ENCODE measurements at regions not wholly inside any gene's neighbourhood (a gene's known extent, or its start where the extent isn't known, plus 50 kb on each side); places are given as distances from the start of the nearest gene placed in this dataset.

GRCh38 chr11:128181984-128182383 is 405.4 kb downstream of the ETS1 start:
- no peak for ATAC-seq
- H3K9ac ChIP-seq (ENCODE audit: control insufficient read depth, insufficient read depth, low read length), result no peak overlapping the region
- no peaks in the 10 kb centered on the region for H3K79me2 ChIP-seq (ENCODE audit: control insufficient read depth, insufficient read depth, low read length)
- H3K4me1 ChIP-seq (ENCODE audit: control insufficient read depth, insufficient read depth, low read length), result no peaks in the 10 kb centered on the region
- H4K20me1 ChIP-seq (ENCODE audit: control insufficient read depth, insufficient read depth), result no peaks in the 10 kb centered on the region
- no peak overlapping the region for H2AFZ ChIP-seq (ENCODE audit: control insufficient read depth, low read depth, low read length)
- no peak for FAIRE-seq
- H3K4me2 ChIP-seq (ENCODE audit: control insufficient read depth, insufficient read depth), result no peak overlapping the region
- ChIA-PET RAD21 (ENCODE audit: unreplicated experiment) (interaction anchor here (1.1 kb wide), 1 partner anchor 14 kb away, joined by 4 read pairs; no protein-coding TSS in a partner anchor), SMC1A (ENCODE audit: uncharacterized antibody, unreplicated experiment) (no interaction called here), CTCF (interaction anchor here (1.5 kb wide), 1 partner anchor 10 kb away, joined by 6 read pairs; no protein-coding TSS in a partner anchor), POLR2A (interaction anchor here (1.2 kb wide), 1 partner anchor 447 kb away, joined by 3 read pairs; no protein-coding TSS in a partner anchor)
- no peak overlapping the region for H3K27ac ChIP-seq (ENCODE audit: control insufficient read depth, insufficient read depth)
- no peak for TF ChIP-seq YY1 (IDR thresholded peaks at IDR 0.05; ENCODE audit: low read depth, low read length)
- TF ChIP-seq EGR1 (IDR thresholded peaks at IDR 0.05; ENCODE audit: borderline replicate concordance in 1 of 2, low read depth in 2 of 2, low read length in 2 of 2), result no peak
- H3K4me3 ChIP-seq, result no peak overlapping the region
- no peaks in the 10 kb centered on the region for H3K36me3 ChIP-seq (ENCODE audit: control insufficient read depth in 2 of 2, insufficient read depth in 2 of 2, low read length in 1 of 2)
- DNase-seq (ENCODE audit: low read depth, low spot score), result no peak
- in situ Hi-C loops (cut with MboI), result no loop called here
- H3K9me3 ChIP-seq (replicated peaks; ENCODE audit: control insufficient read depth, insufficient read depth, low read length), result no peaks in the 10 kb centered on the region; the same call in 2 of the 3 replicates
- H3K27me3 ChIP-seq (replicated peaks in 1 of 2; ENCODE audit: control insufficient read depth in 2 of 2, insufficient read depth in 2 of 2, low read length in 1 of 2), result no peaks in the 10 kb centered on the region
- BruUV-seq (replicated peaks), result no TSS peak
- 28% methylated on average over 5 of the region's 5 CpGs for WGBS (ENCODE audit: insufficient coverage, insufficient replicate concordance, low lambda C conversion rate, missing lambda C conversion rate)
- intact Hi-C loops (cut with micrococcal nuclease; ENCODE audit: unreplicated experiment), result no loop called here

GRCh38 chr11:128181088-128181480 is 406.3 kb downstream of the ETS1 start:
- intact Hi-C loops (cut with micrococcal nuclease; ENCODE audit: unreplicated experiment), result no loop called here
- no peak overlapping the region for H3K27ac ChIP-seq (ENCODE audit: control insufficient read depth, insufficient read depth)
- no peaks in the 10 kb centered on the region; the same call in 2 of the 3 replicates for H3K9me3 ChIP-seq (replicated peaks; ENCODE audit: control insufficient read depth, insufficient read depth, low read length)
- H3K9ac ChIP-seq (ENCODE audit: control insufficient read depth, insufficient read depth, low read length), result no peak overlapping the region
- no peak overlapping the region for H3K4me2 ChIP-seq (ENCODE audit: control insufficient read depth, insufficient read depth)
- in situ Hi-C loops (cut with MboI), result no loop called here
- 19% methylated on average over 4 of the region's 4 CpGs for WGBS (ENCODE audit: insufficient coverage, insufficient replicate concordance, low lambda C conversion rate, missing lambda C conversion rate)
- FAIRE-seq (no peak), ATAC-seq (no peak), DNase-seq (ENCODE audit: low read depth, low spot score) (no peak)
- RAD21 ChIA-PET (ENCODE audit: unreplicated experiment), result no interaction called here
- no peak overlapping the region for H3K4me3 ChIP-seq
- H3K4me1 ChIP-seq (ENCODE audit: control insufficient read depth, insufficient read depth, low read length), result no peaks in the 10 kb centered on the region
- no peaks in the 10 kb centered on the region for H3K79me2 ChIP-seq (ENCODE audit: control insufficient read depth, insufficient read depth, low read length)
- SMC1A ChIA-PET (ENCODE audit: uncharacterized antibody, unreplicated experiment), result interaction anchor here (0.8 to 1.6 kb wide), 2 partner anchors 373 to 650 kb away, joined by 3 read pairs; no protein-coding TSS in a partner anchor
- H2AFZ ChIP-seq (ENCODE audit: control insufficient read depth, low read depth, low read length), result no peak overlapping the region
- CTCF ChIA-PET, result interaction anchor here (2.9 kb wide), 1 partner anchor 650 kb away, joined by 8 read pairs; no protein-coding TSS in a partner anchor
- H3K27me3 ChIP-seq (replicated peaks in 1 of 2; ENCODE audit: control insufficient read depth in 2 of 2, insufficient read depth in 2 of 2, low read length in 1 of 2), result no peaks in the 10 kb centered on the region; a peak in 1 of 4 replicates
- H3K36me3 ChIP-seq (ENCODE audit: control insufficient read depth in 2 of 2, insufficient read depth in 2 of 2, low read length in 1 of 2), result no peaks in the 10 kb centered on the region
- H4K20me1 ChIP-seq (ENCODE audit: control insufficient read depth, insufficient read depth), result no peaks in the 10 kb centered on the region
- no TSS peak for BruUV-seq (replicated peaks)
- POLR2A ChIA-PET, result no interaction called here
- no peak for TF ChIP-seq POLR2AphosphoS5 (IDR thresholded peaks at IDR 0.05; ENCODE audit: low read length)
- TF ChIP-seq, protein P1, sequence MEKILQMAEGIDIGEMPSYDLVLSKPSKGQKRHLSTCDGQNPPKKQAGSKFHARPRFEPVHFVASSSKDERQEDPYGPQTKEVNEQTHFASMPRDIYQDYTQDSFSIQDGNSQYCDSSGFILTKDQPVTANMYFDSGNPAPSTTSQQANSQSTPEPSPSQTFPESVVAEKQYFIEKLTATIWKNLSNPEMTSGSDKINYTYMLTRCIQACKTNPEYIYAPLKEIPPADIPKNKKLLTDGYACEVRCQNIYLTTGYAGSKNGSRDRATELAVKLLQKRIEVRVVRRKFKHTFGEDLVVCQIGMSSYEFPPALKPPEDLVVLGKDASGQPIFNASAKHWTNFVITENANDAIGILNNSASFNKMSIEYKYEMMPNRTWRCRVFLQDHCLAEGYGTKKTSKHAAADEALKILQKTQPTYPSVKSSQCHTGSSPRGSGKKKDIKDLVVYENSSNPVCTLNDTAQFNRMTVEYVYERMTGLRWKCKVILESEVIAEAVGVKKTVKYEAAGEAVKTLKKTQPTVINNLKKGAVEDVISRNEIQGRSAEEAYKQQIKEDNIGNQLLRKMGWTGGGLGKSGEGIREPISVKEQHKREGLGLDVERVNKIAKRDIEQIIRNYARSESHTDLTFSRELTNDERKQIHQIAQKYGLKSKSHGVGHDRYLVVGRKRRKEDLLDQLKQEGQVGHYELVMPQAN (conservative IDR thresholded peaks at IDR 0.05), result no peak
- no peak for TF ChIP-seq GABPA (IDR thresholded peaks at IDR 0.05; ENCODE audit: low read depth)
- TF ChIP-seq BACH1 (IDR thresholded peaks at IDR 0.05; ENCODE audit: borderline replicate concordance), result no peak
- TF ChIP-seq POU2F2 (IDR thresholded peaks at IDR 0.05; ENCODE audit: borderline replicate concordance, low read depth, low read length), result no peak
- TF ChIP-seq IKZF1 (conservative IDR thresholded peaks at IDR 0.05), result no peak
- TF ChIP-seq ESRRA (IDR thresholded peaks at IDR 0.05; ENCODE audit: low read length), result no peak
- TF ChIP-seq, protein P2, sequence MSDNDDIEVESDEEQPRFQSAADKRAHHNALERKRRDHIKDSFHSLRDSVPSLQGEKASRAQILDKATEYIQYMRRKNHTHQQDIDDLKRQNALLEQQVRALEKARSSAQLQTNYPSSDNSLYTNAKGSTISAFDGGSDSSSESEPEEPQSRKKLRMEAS (IDR thresholded peaks at IDR 0.05; ENCODE audit: low read depth, low read length), result no peak
- TF ChIP-seq EP300 (IDR thresholded peaks at IDR 0.05; ENCODE audit: borderline replicate concordance in 1 of 2, control insufficient read depth in 1 of 2, low read depth in 2 of 2, low read length in 2 of 2), result no peak
- TF ChIP-seq E4F1 (IDR thresholded peaks at IDR 0.05; ENCODE audit: borderline replicate concordance, partially characterized antibody), result no peak
- TF ChIP-seq EED (IDR thresholded peaks at IDR 0.05; ENCODE audit: low read depth), result no peak

All from GM12878 (cell line).